ENCODE measurements at regions not wholly inside any gene's neighbourhood (a gene's known extent, or its start where the extent isn't known, plus 50 kb on each side); places are given as distances from the start of the nearest gene placed in this dataset.

- H2BK20ac ChIP-seq (ENCODE audit: low read depth, low read length): no peak overlapping the region
- H3K27ac ChIP-seq (ENCODE audit: insufficient read depth, low read length): no peak overlapping the region
- dilution Hi-C loops (cut with HindIII; ENCODE audit: low sequenced_read_pairs, unreplicated experiment) (no loop called here), in situ Hi-C loops (cut with MboI; ENCODE audit: low sequenced_read_pairs) (no loop called here), intact Hi-C loops (cut with micrococcal nuclease) (no loop called here)
- no peak overlapping the region for H4K5ac ChIP-seq (ENCODE audit: low read depth, low read length)
- no peak for ATAC-seq (ENCODE audit: low read depth)
- no peak overlapping the region for H2AFZ ChIP-seq (replicated peaks; ENCODE audit: low read length, poor library complexity)
- H3K4me2 ChIP-seq (ENCODE audit: low read depth, low read length): no peak overlapping the region
- no peak overlapping the region for H3K4ac ChIP-seq (ENCODE audit: low read depth, low read length)
- no peaks in the 10 kb centered on the region for H3K27me3 ChIP-seq (ENCODE audit: control insufficient read depth, insufficient read depth, low read length)
- WGBS, 2 experiments (ENCODE audit: extremely low coverage in 2 of 2, insufficient read length in 1 of 2): 50% methylated on average over 1 of the region's 6 CpGs; no CpG with 5 or more reads in 1 of the 2 experiments
- H3K79me1 ChIP-seq (ENCODE audit: low read depth in 1 of 2, low read length in 2 of 2): no peaks in the 10 kb centered on the region
- H3K23ac ChIP-seq (ENCODE audit: low read depth, low read length): no peak overlapping the region
- peaks cover 2% of the 10 kb centered on the region; the same call in 1 of the 2 replicates for H3K9me3 ChIP-seq (ENCODE audit: control insufficient read depth, insufficient read depth, low read length)
- H2BK15ac ChIP-seq (ENCODE audit: low read depth, low read length): no peak overlapping the region
- no peak overlapping the region for H4K8ac ChIP-seq (ENCODE audit: low read depth in 2 of 2, low read length in 2 of 2)
- H2BK120ac ChIP-seq (ENCODE audit: low read depth, low read length): no peak overlapping the region
- no peak overlapping the region for H3K4me3 ChIP-seq (ENCODE audit: insufficient read depth, low read depth, low read length)
- H3K9ac ChIP-seq (ENCODE audit: low read depth, low read length): no peak overlapping the region
- no TSS peak for BruUV-seq (replicated peaks)
- H3K18ac ChIP-seq (ENCODE audit: low read depth, low read length): no peak overlapping the region
- CTCF ChIA-PET: no interaction called here
- H3K4me1 ChIP-seq (ENCODE audit: control insufficient read depth, insufficient read depth, low read length): no peaks in the 10 kb centered on the region
- DNase-seq: no peak
- H3K14ac ChIP-seq (replicated peaks; ENCODE audit: low read depth, low read length): no peak overlapping the region
- POLR2A ChIA-PET (ENCODE audit: unreplicated experiment): no interaction called here
- no peaks in the 10 kb centered on the region for H3K9me1 ChIP-seq (ENCODE audit: insufficient read depth, low read length)
- H3K56ac ChIP-seq (ENCODE audit: extremely low read depth, insufficient read depth, low read length): no peak overlapping the region
- no peaks in the 10 kb centered on the region for H4K20me1 ChIP-seq (ENCODE audit: insufficient read depth, low read length)
- H2AK5ac ChIP-seq (ENCODE audit: low read depth, low read length): no peak overlapping the region
- H3K36me3 ChIP-seq (ENCODE audit: control insufficient read depth, insufficient read depth, low read length): no peaks in the 10 kb centered on the region
- H2BK5ac ChIP-seq (ENCODE audit: low read depth, low read length, poor library complexity, severe bottlenecking): no peak overlapping the region
- no peak overlapping the region for H4K91ac ChIP-seq (ENCODE audit: insufficient read depth, low read depth, low read length)
- TF ChIP-seq CHD1 (IDR thresholded peaks at IDR 0.05; ENCODE audit: low read depth, low read length): no peak
- TF ChIP-seq, protein P1, sequence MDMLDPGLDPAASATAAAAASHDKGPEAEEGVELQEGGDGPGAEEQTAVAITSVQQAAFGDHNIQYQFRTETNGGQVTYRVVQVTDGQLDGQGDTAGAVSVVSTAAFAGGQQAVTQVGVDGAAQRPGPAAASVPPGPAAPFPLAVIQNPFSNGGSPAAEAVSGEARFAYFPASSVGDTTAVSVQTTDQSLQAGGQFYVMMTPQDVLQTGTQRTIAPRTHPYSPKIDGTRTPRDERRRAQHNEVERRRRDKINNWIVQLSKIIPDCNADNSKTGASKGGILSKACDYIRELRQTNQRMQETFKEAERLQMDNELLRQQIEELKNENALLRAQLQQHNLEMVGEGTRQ (IDR thresholded peaks at IDR 0.05; ENCODE audit: low read depth, low read length): no peak
- no peak for TF ChIP-seq CTCF (conservative IDR thresholded peaks at IDR 0.05; ENCODE audit: low read depth, low read length)
- TF ChIP-seq RFX5 (IDR thresholded peaks at IDR 0.05; ENCODE audit: low read depth, low read length): no peak
- TF ChIP-seq RAD21 (IDR thresholded peaks at IDR 0.05; ENCODE audit: low read length): no peak
- TF ChIP-seq BHLHE40 (IDR thresholded peaks at IDR 0.05; ENCODE audit: low read depth, low read length): no peak
- no peak for TF ChIP-seq NFE2L2 (IDR thresholded peaks at IDR 0.05; ENCODE audit: low read depth, low read length)
- no peak for TF ChIP-seq MAZ (IDR thresholded peaks at IDR 0.05; ENCODE audit: borderline replicate concordance, low read depth, low read length)
- TF ChIP-seq MAFK (IDR thresholded peaks at IDR 0.05; ENCODE audit: low read depth, low read length): no peak
- TF ChIP-seq ELK1 (IDR thresholded peaks at IDR 0.05; ENCODE audit: borderline replicate concordance, low read depth, low read length): no peak
- no peak for TF ChIP-seq SMC3 (IDR thresholded peaks at IDR 0.05; ENCODE audit: low read depth, low read length)
- TF ChIP-seq MXI1 (IDR thresholded peaks at IDR 0.05; ENCODE audit: borderline replicate concordance, low read depth, low read length): no peak
- TF ChIP-seq POLR2A (IDR thresholded peaks at IDR 0.05; ENCODE audit: low read depth, low read length): no peak
- TF ChIP-seq FOS (IDR thresholded peaks at IDR 0.05; ENCODE audit: low read depth, low read length): no peak
- no peak for TF ChIP-seq CEBPB (IDR thresholded peaks at IDR 0.05; ENCODE audit: low read depth, low read length)
- TF ChIP-seq RCOR1 (IDR thresholded peaks at IDR 0.05; ENCODE audit: insufficient replicate concordance, low read length): no peak
- no peak overlapping the region for H2AK9ac ChIP-seq (replicated peaks; ENCODE audit: low read depth, low read length, poor library complexity)
These were observed 661.0 kb upstream of the C9orf72 start for GRCh38 chr9:28234133-28234893.
